ENCODE measurements at regions not wholly inside any gene's neighbourhood (a gene's known extent, or its start where the extent isn't known, plus 50 kb on each side); places are given as distances from the start of the nearest gene placed in this dataset.
A peak's percentile ranks its signal among the peaks of the same experiment; 100 is the strongest.
"Not testable (repeated sequence)": the region's sequence is repeated elsewhere in the genome, so short reads cannot be mapped to it uniquely, and the experiment has no call there.

DNA sequence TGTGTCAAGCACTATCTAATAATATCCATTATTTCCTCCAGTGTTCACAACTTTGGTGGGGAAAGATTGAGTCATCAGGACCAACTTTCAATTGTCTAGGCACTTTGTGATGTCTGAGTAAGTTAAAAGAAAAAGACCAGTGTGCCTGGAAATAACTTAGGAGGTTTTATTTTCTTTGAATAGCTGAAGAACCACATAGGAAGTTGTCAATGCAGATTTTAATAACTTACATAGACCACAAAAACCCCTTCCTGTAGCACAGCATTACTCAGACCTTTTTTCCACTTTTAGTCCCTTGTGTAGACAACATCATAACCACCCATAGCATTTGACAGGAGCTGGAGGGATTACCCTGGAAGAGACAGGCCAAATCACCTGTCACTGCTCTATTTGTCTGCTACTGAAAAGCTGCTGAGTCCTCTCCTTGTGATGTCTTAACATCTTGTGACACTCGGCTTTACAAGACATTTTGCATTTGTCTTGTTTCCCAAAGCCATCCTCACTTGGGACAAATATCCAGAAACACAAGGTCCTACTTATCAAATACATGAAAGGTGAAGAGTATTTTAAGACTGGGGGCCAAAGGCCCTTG is 241.5 kb upstream of the PTER start:
- peaks cover 17% of the 10 kb centered on the region for H3K4me1 Mint-ChIP-seq
- H3K9me3 Mint-ChIP-seq = no peaks in the 10 kb centered on the region
- peaks cover 4% of the 10 kb centered on the region for H3K27me3 Mint-ChIP-seq
- no peak overlapping the region for H3K4me3 Mint-ChIP-seq
- peak overlapping the region; percentile 38 for H3K27ac Mint-ChIP-seq (ENCODE audit: low read depth)
- H3K36me3 Mint-ChIP-seq (ENCODE audit: insufficient read depth) = no peaks in the 10 kb centered on the region
- DNase-seq (ENCODE audit: low spot score in 2 of 2) (no peak), ATAC-seq (replicated peaks; ENCODE audit: extremely low read depth, poor library complexity, severe bottlenecking) (peak; percentile 56)

DNA sequence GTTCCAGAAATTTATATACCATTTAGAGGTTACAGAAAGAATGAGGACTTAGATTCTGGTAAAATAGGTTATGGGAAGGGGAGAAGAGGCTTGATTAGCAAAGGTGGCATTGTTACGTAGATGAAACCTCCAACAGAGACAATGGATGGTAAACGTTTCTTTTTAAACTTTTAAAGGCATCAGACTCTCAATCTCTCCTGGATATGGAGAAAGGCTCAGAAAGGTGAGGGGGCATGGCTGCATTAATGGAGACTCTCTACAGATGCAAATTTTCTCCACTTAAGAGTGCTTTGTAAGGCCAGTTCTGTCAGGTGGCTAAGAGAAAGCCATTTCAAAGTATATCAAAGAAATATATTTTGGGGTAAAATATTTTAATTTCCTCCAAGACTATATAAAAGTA is 240.9 kb upstream of the PTER start:
- H3K27me3 Mint-ChIP-seq = no peaks in the 10 kb centered on the region
- no peaks in the 10 kb centered on the region for H3K36me3 Mint-ChIP-seq (ENCODE audit: insufficient read depth)
- no peak for ATAC-seq (replicated peaks; ENCODE audit: extremely low read depth, poor library complexity, severe bottlenecking)
- H3K4me1 Mint-ChIP-seq = peaks cover 17% of the 10 kb centered on the region
- H3K27ac Mint-ChIP-seq (ENCODE audit: low read depth) = no peak overlapping the region
- H3K9me3 Mint-ChIP-seq = no peaks in the 10 kb centered on the region
- no peak for DNase-seq (ENCODE audit: low spot score in 2 of 2)
- no peak overlapping the region for H3K4me3 Mint-ChIP-seq

DNA sequence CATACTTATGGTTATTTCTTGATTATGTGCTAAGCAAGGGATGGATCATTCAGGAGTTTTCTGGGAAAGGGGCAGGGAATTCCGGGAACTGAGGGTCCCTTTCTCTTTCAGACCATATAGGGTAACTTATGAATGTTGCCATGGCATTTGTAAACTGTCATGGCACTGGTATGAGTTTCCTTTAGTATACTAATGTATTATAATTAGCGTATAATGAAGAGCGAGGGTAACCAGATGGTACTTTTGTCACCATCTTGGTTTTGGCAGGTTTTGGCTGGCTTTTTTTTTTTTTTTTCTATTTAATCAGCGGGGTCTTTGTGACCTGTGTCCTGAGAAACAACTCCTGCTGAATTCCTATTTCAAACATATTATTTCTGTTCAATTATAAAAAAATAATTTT is 237.6 kb upstream of the PTER start:
- Mint-ChIP-seq H3K27ac (ENCODE audit: low read depth) (no peak overlapping the region), H3K4me3 (no peak overlapping the region), H3K36me3 (ENCODE audit: insufficient read depth) (no peaks in the 10 kb centered on the region), H3K4me1 (peaks cover 17% of the 10 kb centered on the region), H3K27me3 (no peaks in the 10 kb centered on the region), H3K9me3 (no peaks in the 10 kb centered on the region)
- ATAC-seq (replicated peaks; ENCODE audit: extremely low read depth, poor library complexity, severe bottlenecking) = no peak
- no peak for DNase-seq (ENCODE audit: low spot score in 2 of 2)

DNA sequence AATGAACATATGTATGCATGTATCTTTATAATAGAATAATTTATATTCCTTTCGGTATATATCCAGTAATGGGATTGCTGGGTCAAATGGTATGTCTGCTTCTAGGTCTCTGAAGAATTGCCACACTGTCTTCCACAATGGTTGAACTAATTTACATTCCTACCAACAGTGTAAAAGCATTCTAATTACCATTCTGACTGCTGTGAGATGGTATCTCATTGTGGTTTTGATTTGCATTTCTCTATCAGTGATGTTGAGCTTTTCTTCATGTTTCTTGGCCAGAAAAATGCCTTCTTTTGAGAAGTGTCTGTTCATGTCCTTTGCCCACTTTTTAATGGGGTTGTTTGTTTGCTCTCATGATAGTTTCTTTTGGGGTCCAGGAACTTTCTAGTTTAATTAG is 213.2 kb upstream of the PTER start:
- not testable (repeated sequence) for DNase-seq (ENCODE audit: low spot score in 2 of 2)

DNA sequence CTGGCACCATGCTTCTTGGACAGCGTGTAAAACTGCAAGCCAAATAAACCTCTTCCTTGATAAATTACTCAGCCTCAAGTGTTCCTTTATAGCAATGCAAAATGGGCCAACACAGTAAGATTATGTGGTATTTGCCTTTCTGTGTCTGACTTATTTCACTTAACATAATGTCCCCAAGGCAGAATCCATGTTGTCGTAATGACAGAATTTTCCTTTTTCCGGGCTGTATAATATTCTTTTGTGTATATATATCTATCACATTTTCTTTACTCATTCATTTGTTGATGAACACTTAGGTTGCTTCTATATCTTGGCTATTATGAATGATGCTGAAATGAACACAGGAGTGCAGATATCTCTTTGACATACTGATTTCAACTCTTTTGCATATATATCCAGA is 209.1 kb upstream of the PTER start:
- ATAC-seq (replicated peaks; ENCODE audit: extremely low read depth, poor library complexity, severe bottlenecking) (no peak), DNase-seq (ENCODE audit: low spot score in 2 of 2) (no peak)
- Mint-ChIP-seq H3K9me3 (peaks cover 12% of the 10 kb centered on the region), H3K27me3 (peaks cover 4% of the 10 kb centered on the region), H3K4me1 (no peaks in the 10 kb centered on the region), H3K27ac (ENCODE audit: low read depth) (no peak overlapping the region), H3K36me3 (ENCODE audit: insufficient read depth) (no peaks in the 10 kb centered on the region), H3K4me3 (no peak overlapping the region)

More for the DNA sequence above, 213.2 kb upstream of the PTER start:
- not testable (repeated sequence) for ATAC-seq (replicated peaks; ENCODE audit: extremely low read depth, poor library complexity, severe bottlenecking); H3K27ac Mint-ChIP-seq (ENCODE audit: low read depth); H3K27me3 Mint-ChIP-seq; H3K4me1 Mint-ChIP-seq; H3K36me3 Mint-ChIP-seq (ENCODE audit: insufficient read depth); H3K4me3 Mint-ChIP-seq
- H3K9me3 Mint-ChIP-seq = peaks cover 23% of the 10 kb centered on the region

DNA sequence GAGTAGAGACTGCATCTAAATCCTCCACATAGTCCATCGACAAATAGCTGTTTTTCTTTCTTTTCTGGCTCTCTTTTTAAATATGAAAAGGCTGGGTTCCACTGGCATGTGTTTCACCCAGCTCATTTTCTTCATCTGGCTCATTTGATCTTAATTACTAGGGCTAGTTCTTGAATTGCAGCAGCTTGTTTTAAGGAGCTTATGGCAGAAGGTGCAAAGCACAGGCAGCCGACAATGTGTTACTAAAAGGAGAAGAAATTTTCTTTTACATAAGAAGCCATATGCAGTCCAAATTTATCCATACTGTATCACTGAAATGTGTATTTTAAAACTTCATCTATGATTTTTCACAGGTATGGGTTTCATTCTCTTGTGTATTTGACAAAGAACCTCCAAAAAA is 205.6 kb upstream of the PTER start:
- H3K36me3 Mint-ChIP-seq (ENCODE audit: insufficient read depth) = no peaks in the 10 kb centered on the region
- ATAC-seq (replicated peaks; ENCODE audit: extremely low read depth, poor library complexity, severe bottlenecking) (no peak), DNase-seq (ENCODE audit: low spot score in 2 of 2) (no peak)
- H3K27ac Mint-ChIP-seq (ENCODE audit: low read depth) = no peak overlapping the region
- H3K4me1 Mint-ChIP-seq = no peaks in the 10 kb centered on the region
- no peak overlapping the region for H3K4me3 Mint-ChIP-seq
- peaks cover 25% of the 10 kb centered on the region for H3K27me3 Mint-ChIP-seq
- peaks cover 6% of the 10 kb centered on the region for H3K9me3 Mint-ChIP-seq

DNA sequence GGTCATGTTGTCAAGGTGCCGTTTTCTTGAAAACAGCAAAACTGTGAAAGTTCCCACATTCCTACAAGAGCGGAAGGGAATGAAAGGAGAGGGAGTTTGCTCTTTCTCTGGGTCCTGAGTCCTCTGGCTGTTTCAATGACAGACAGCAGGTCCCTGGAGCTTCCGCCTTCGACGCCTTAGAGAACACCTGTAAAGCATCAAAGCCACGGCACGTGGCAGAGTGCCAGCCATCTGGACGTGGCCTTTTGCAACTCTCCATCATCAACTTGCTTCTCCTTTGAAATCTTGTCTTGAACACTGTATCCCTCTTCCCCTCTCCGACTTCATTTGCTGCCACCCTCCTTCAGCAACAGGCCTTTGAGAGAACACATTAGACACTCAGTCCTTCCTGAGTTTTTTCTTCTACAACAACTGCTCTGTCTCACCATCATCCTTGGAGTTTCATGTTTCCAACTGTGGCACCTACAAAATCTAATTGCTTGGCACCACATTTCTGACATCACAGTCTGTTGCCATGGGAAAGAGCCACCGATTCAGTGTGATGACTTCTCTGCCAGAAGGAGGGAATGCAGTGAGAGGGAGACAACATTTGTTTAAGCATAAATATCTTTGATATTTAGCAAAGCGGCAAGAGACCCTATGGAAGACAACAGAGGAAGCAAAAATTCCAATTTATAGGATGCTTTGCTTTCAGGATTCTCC is 204.9 kb upstream of the PTER start:
- Mint-ChIP-seq H3K27me3 (peaks cover 25% of the 10 kb centered on the region), H3K9me3 (peaks cover 6% of the 10 kb centered on the region), H3K4me1 (no peaks in the 10 kb centered on the region), H3K4me3 (no peak overlapping the region), H3K36me3 (ENCODE audit: insufficient read depth) (no peaks in the 10 kb centered on the region), H3K27ac (ENCODE audit: low read depth) (no peak overlapping the region)
- DNase-seq (ENCODE audit: low spot score in 2 of 2) (no peak), ATAC-seq (replicated peaks; ENCODE audit: extremely low read depth, poor library complexity, severe bottlenecking) (no peak)

DNA sequence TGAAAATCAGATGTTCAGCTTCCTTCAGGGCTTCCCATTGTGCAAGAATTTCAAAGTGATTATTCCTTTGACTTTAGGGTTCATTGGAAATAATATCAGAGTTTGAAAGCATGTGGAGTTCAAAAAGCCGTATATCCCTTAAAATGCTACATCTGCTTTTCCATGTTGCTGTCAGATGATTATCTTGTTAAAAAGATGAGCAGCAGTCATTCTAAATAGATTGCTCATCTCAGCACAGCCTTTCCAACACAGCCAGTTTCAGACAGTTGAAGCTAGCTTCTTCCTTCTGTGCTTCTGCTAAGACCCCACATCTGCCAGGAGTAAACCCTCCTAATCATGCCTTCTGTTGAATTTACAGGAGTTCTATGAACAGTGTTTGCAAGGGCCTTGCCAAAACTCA is 204.4 kb upstream of the PTER start:
- Mint-ChIP-seq H3K4me3 (no peak overlapping the region), H3K27me3 (peaks cover 25% of the 10 kb centered on the region), H3K4me1 (no peaks in the 10 kb centered on the region), H3K9me3 (peaks cover 4% of the 10 kb centered on the region), H3K36me3 (ENCODE audit: insufficient read depth) (no peaks in the 10 kb centered on the region), H3K27ac (ENCODE audit: low read depth) (no peak overlapping the region)
- no peak for ATAC-seq (replicated peaks; ENCODE audit: extremely low read depth, poor library complexity, severe bottlenecking)
- no peak for DNase-seq (ENCODE audit: low spot score in 2 of 2)

DNA sequence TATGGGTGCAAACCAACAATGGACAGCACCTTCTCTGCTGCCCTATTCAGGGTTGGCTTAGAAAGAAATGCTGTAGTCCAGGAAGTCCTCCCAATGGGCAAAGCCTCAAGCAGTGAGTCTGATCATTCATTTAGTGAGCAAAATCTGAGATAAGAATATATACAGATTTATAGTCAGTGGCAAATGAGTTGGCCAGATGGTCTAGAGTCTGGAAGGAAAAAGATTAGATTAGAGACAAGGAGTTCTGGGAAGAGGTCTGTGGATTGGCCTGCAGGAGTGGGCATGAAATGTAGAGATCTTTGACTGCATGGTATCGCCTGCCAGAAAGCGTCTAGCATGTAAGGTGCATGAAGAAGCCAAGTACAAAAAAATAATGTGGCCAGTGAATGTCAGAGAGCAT is 201.9 kb upstream of the PTER start:
- Mint-ChIP-seq H3K36me3 (ENCODE audit: insufficient read depth) (no peaks in the 10 kb centered on the region), H3K4me1 (no peaks in the 10 kb centered on the region), H3K27ac (ENCODE audit: low read depth) (no peak overlapping the region), H3K4me3 (no peak overlapping the region), H3K9me3 (no peaks in the 10 kb centered on the region), H3K27me3 (peaks cover 25% of the 10 kb centered on the region)
- ATAC-seq (replicated peaks; ENCODE audit: extremely low read depth, poor library complexity, severe bottlenecking) (no peak), DNase-seq (ENCODE audit: low spot score in 2 of 2) (no peak)

DNA sequence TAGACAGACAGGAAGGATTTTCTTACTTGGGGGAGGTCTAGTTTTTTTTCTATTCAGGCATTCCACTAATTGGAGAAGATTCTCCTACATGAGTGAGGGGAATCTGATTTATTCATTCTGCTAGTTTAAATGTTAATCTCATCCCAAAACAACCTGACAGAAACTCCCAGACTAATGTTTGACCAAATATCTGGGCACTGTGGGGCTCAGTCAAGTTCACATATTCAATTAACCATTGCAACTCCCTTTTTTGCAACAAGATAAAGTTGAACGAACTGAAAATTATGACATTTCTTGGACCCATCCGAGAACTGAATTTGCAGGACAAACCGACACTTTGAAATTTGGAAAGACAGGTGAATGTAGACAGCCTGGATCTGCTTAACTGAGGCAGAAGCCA is 194.4 kb upstream of the PTER start:
- Mint-ChIP-seq H3K36me3 (ENCODE audit: insufficient read depth) (peaks cover 2% of the 10 kb centered on the region), H3K9me3 (peaks cover 8% of the 10 kb centered on the region), H3K4me1 (no peaks in the 10 kb centered on the region)

DNA sequence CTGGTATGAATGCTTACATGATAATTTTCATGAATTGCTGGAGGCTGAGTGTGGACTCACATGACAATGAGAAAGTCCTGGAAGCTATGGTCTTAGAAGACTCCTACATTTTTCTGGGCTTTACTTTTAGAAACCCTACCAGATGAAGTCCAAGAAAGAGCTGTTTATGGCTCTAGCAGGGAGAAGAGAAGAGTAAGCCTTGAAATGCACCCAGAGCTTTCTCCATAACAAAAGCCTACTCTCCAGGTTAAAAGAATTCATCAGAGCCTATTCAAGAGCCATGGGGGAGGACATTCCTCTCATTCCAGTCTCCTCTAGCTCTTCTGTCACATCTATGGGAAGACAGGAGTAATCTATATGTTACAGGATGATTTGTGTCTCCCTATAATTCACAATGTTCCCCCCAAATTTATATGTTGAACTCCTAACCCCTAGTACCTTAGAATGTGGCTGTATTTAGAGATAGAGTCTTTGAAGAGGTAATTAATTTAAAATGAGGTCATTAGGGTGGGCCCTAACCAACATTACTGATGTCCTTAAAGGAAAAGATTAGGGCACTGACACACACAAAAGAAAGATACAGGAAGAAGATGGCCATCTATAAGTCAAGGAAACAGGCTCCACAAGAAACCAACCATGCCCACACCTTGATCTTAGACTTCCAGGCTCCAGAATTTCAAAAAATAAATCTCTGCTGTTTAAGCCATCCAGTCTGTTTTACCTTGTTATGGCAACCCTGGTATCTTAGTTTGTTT is 193.8 kb upstream of the PTER start:
- no peak for DNase-seq (ENCODE audit: low spot score in 2 of 2)
- Mint-ChIP-seq H3K4me1 (no peaks in the 10 kb centered on the region), H3K36me3 (ENCODE audit: insufficient read depth) (peaks cover 2% of the 10 kb centered on the region)

More for the DNA sequence above, 194.4 kb upstream of the PTER start:
- DNase-seq (ENCODE audit: low spot score in 2 of 2) (no peak), ATAC-seq (replicated peaks; ENCODE audit: extremely low read depth, poor library complexity, severe bottlenecking) (no peak)
- Mint-ChIP-seq H3K27ac (ENCODE audit: low read depth) (no peak overlapping the region), H3K27me3 (peaks cover 34% of the 10 kb centered on the region), H3K4me3 (no peak overlapping the region)

DNA sequence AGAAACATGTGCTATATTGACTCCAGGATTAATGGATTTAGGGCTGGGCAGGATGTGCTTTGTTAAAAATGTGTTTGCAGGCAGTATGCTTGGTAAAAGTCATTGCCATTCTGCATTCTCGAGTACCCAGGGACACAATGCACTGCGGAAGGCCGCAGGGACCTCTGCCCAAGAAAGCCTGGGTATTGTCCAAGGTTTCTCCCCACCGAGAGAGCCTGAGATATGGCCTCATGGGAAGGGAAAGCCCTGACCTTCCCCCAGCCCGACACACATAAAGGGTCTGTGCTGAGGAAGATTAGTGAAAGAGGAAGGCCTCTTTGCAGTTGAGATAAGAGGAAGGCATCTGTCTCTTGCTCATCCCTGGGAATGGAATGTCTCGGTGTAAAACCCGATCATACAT is 186.7 kb upstream of the PTER start:
- ATAC-seq (replicated peaks; ENCODE audit: extremely low read depth, poor library complexity, severe bottlenecking); H3K9me3 Mint-ChIP-seq; H3K4me1 Mint-ChIP-seq; H3K4me3 Mint-ChIP-seq; H3K27ac Mint-ChIP-seq (ENCODE audit: low read depth); H3K36me3 Mint-ChIP-seq (ENCODE audit: insufficient read depth); DNase-seq (ENCODE audit: low spot score in 2 of 2): not testable (repeated sequence)
- peaks cover 23% of the 10 kb centered on the region for H3K27me3 Mint-ChIP-seq

More for the DNA sequence above, 193.8 kb upstream of the PTER start:
- no peak for ATAC-seq (replicated peaks; ENCODE audit: extremely low read depth, poor library complexity, severe bottlenecking)
- Mint-ChIP-seq H3K4me3 (no peak overlapping the region), H3K27me3 (peaks cover 37% of the 10 kb centered on the region), H3K27ac (ENCODE audit: low read depth) (no peak overlapping the region), H3K9me3 (peaks cover 8% of the 10 kb centered on the region)

DNA sequence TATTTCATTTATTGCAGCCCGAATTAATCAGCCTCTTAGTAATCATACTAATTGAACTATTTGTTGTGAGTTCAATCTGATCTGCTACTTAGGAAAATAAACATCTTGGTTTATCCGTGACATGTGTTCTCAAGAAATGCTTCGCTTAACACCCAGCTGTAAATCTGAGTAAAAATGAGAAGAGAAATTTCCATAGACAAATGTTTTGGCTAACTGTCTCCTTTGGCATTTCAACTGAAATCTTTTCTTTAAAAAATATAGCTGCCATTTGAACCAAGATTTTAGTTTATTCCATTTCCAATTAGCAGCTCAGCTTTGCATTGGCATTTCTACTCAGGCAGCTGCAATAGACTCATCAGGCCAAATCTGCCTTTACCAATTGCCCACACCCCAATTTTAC is 180.5 kb upstream of the PTER start:
- H3K27me3 Mint-ChIP-seq = peaks cover 7% of the 10 kb centered on the region

More for the DNA sequence above, 180.5 kb upstream of the PTER start:
- DNase-seq (ENCODE audit: low spot score in 2 of 2) (no peak), ATAC-seq (replicated peaks; ENCODE audit: extremely low read depth, poor library complexity, severe bottlenecking) (no peak)
- peaks cover 10% of the 10 kb centered on the region for H3K9me3 Mint-ChIP-seq
- H3K4me1 Mint-ChIP-seq = no peaks in the 10 kb centered on the region
- H3K27ac Mint-ChIP-seq (ENCODE audit: low read depth) = no peak overlapping the region
- no peak overlapping the region for H3K4me3 Mint-ChIP-seq
- no peaks in the 10 kb centered on the region for H3K36me3 Mint-ChIP-seq (ENCODE audit: insufficient read depth)

Data from central memory CD8-positive, alpha-beta T cell (primary cell).